Natural killer cell (primary cell): ENCODE measurements at regions not wholly inside any gene's neighbourhood (a gene's known extent, or its start where the extent isn't known, plus 50 kb on each side); places are given as distances from the start of the nearest gene placed in this dataset.

ENCODE experiments used
- ATAC-seq, 3 donors: fragments of 150-1000 bp in 2 of 3; fragments of 200-7000 bp in 1 of 3; cut with Tn5 transposase; 1 replicate in 1 of 3; 2 replicates in 2 of 3; pipeline ENCODE4 v1.10.0; 2021; ENCODE audit warnings: mild to moderate bottlenecking in 2 of 3, moderate library complexity in 2 of 3
- DNase-seq, 2 donors: peaks; one replicate each; pipeline versions ENCODE4 v3.0.0 to v3.0.0-alpha.2; 2013 to 2021; ENCODE audit warnings: mixed read lengths in 1 of 2
- H3K27ac ChIP-seq: one replicate; pipeline ENCODE4 v1.5.1; 2013; ENCODE audit warnings: mild to moderate bottlenecking, low read length
- H3K27me3 ChIP-seq: one replicate; pipeline ENCODE4 v1.6.1; 2013; ENCODE audit warnings: low read length; ENCODE audit not compliant: control insufficient read depth, insufficient read depth
- H3K36me3 ChIP-seq: one replicate; pipeline ENCODE4 v1.6.1; 2013; ENCODE audit warnings: low read length; ENCODE audit not compliant: control insufficient read depth, insufficient read depth
- H3K4me1 ChIP-seq: one replicate; pipeline ENCODE4 v1.6.1; 2013; ENCODE audit warnings: low read length; ENCODE audit not compliant: control insufficient read depth, insufficient read depth
- H3K4me3 ChIP-seq: one replicate; pipeline ENCODE4 v1.5.1; 2013; ENCODE audit warnings: low read length
- H3K9me3 ChIP-seq: one replicate; pipeline ENCODE4 v1.6.1; 2013; ENCODE audit warnings: low read length; ENCODE audit not compliant: control insufficient read depth, insufficient read depth
- H3K27ac Mint-ChIP-seq, 2 donors: one replicate each; pipeline ENCODE4 v1.8.0; 2022; ENCODE audit warnings: mild to moderate bottlenecking in 2 of 2, mixed read lengths in 2 of 2, moderate library complexity in 1 of 2
- H3K27me3 Mint-ChIP-seq, 2 donors: one replicate each; pipeline ENCODE4 v1.8.0; 2022; ENCODE audit warnings: low read depth in 2 of 2, mixed read lengths in 2 of 2
- H3K36me3 Mint-ChIP-seq: one replicate; pipeline ENCODE4 v1.8.0; 2022; ENCODE audit warnings: mixed read lengths
- H3K4me1 Mint-ChIP-seq, 2 donors: one replicate each; pipeline ENCODE4 v1.8.0; 2022; ENCODE audit warnings: mixed read lengths in 2 of 2
- H3K4me3 Mint-ChIP-seq: one replicate; pipeline ENCODE4 v1.8.0; 2022; ENCODE audit warnings: mild to moderate bottlenecking, moderate library complexity, mixed read lengths
- H3K9me3 Mint-ChIP-seq, 2 donors: one replicate each; pipeline ENCODE4 v1.8.0; 2022; ENCODE audit warnings: mixed read lengths in 2 of 2
- WGBS: methylation state at CpG from one replicate; pipeline ENCODE4 v1.1.7; 2013; ENCODE audit warnings: missing lambda C conversion rate; ENCODE audit not compliant: insufficient coverage; 5-methylcytosine and 5-hydroxymethylcytosine counted together
- intact Hi-C: fragments of 100-400 bp; cut with micrococcal nuclease; formaldehyde crosslinking; loops from one replicate; pipeline ENCODE4 v1.14.2; 2022
- TF ChIP-seq, protein P1 (sequence below): fragments of 200-600 bp; IDR thresholded peaks from one replicate; pipeline ENCODE4 v1.8.0; 2022; ENCODE audit warnings: antibody characterized with exemption

DNA sequence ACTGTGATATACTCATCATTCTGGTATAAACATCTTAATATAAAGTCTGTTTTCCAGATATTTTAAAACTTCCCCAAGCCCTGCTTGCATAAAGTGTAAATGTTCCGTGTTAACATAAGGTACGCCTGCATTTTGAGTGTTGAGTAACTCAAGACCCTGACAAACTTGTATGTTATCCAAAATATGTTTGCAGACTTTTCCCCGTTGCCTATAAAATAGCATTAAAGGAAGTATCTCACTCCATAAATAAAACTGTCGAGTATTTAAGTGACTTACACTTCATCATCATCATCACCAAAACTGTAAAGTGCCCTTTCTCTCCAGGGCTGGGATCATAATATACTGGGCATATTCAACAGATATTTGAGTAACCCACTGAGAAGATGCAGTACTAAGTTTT, 64.6 kb upstream of the TSPAN8 start:
- DNase-seq (no peak), ATAC-seq (no peak)
- TF ChIP-seq, protein P1, sequence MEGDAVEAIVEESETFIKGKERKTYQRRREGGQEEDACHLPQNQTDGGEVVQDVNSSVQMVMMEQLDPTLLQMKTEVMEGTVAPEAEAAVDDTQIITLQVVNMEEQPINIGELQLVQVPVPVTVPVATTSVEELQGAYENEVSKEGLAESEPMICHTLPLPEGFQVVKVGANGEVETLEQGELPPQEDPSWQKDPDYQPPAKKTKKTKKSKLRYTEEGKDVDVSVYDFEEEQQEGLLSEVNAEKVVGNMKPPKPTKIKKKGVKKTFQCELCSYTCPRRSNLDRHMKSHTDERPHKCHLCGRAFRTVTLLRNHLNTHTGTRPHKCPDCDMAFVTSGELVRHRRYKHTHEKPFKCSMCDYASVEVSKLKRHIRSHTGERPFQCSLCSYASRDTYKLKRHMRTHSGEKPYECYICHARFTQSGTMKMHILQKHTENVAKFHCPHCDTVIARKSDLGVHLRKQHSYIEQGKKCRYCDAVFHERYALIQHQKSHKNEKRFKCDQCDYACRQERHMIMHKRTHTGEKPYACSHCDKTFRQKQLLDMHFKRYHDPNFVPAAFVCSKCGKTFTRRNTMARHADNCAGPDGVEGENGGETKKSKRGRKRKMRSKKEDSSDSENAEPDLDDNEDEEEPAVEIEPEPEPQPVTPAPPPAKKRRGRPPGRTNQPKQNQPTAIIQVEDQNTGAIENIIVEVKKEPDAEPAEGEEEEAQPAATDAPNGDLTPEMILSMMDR, result no peak
- WGBS, result 90% methylated on average over 3 of the region's 4 CpGs
- intact Hi-C loops, result no loop called here
- H3K4me1 ChIP-seq, result no peaks in the 10 kb centered on the region
- H3K27me3 ChIP-seq, result no peaks in the 10 kb centered on the region
- Mint-ChIP-seq H3K36me3 (no peaks in the 10 kb centered on the region), H3K4me1 (no peaks in the 10 kb centered on the region), H3K9me3 (peaks cover 4 to 7% of the 10 kb centered on the region in 2 donors), H3K4me3 (no peak overlapping the region), H3K27me3 (no peaks in the 10 kb centered on the region), H3K27ac (no peak overlapping the region)
- H3K27ac ChIP-seq, result no peak overlapping the region
- no peak overlapping the region for H3K4me3 ChIP-seq
- H3K36me3 ChIP-seq, result no peaks in the 10 kb centered on the region
- H3K9me3 ChIP-seq, result peaks cover 3% of the 10 kb centered on the region

DNA sequence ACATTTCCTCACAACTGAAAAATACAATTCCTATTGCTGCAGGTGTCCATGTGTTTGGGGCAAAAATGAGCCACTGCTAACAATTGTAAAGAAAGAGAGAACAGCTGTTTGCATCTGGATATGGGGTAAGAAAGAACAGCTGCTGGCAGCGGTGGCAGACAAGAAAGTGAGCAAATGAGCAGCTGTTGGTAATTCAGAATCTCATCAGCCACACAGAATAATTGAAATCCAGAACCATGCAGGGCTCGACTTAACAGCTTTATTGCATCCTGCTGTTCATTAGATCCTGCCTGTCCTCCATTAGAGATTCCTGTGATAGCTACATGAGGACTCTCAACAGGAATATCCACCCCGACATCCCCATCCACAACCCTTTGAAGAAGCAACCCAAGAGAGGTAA, 62.5 kb upstream of the TSPAN8 start:
- no peaks in the 10 kb centered on the region for H3K4me1 ChIP-seq
- H3K27me3 Mint-ChIP-seq, result no peaks in the 10 kb centered on the region
- H3K36me3 ChIP-seq, result no peaks in the 10 kb centered on the region
- intact Hi-C loops, result no loop called here
- H3K9me3 ChIP-seq, result no peaks in the 10 kb centered on the region
- H3K4me1 Mint-ChIP-seq, result no peaks in the 10 kb centered on the region
- TF ChIP-seq, protein P1, result no peak
- H3K36me3 Mint-ChIP-seq, result no peaks in the 10 kb centered on the region
- ATAC-seq, result no peak
- no peak overlapping the region for H3K27ac ChIP-seq
- no peak for DNase-seq
- WGBS, result 87% methylated on average over 3 of the region's 3 CpGs
- no peak overlapping the region for H3K4me3 ChIP-seq
- no peak overlapping the region for H3K4me3 Mint-ChIP-seq
- H3K27me3 ChIP-seq, result no peaks in the 10 kb centered on the region
- peaks cover 4 to 9% of the 10 kb centered on the region in 2 donors for H3K9me3 Mint-ChIP-seq
- H3K27ac Mint-ChIP-seq, result no peak overlapping the region

DNA sequence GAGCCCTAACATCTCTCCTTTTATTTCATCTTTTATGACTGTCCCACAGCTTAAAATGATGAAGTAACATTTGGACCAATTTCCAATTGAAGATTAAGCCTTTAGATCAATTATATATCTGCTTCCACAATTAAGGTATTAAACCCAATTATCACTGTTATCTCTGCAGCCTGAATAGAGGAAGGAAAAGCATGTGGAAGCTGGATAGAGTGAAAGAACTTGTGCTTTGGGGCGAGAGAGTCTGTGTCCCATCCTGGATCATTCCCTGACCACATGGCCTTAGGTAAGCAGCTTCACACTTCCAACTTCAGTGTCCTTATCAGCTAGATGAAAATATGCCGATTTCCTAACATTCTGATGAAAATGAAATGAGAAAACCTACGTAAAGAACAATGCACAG, 61.4 kb upstream of the TSPAN8 start:
- H3K27me3 ChIP-seq, result no peaks in the 10 kb centered on the region
- no peak overlapping the region for H3K27ac ChIP-seq
- H3K4me1 ChIP-seq, result no peaks in the 10 kb centered on the region
- WGBS, result 80% methylated on average over 1 of the region's 3 CpGs
- H3K9me3 ChIP-seq, result no peaks in the 10 kb centered on the region
- H3K27ac Mint-ChIP-seq, result no peak overlapping the region
- DNase-seq (no peak), ATAC-seq (no peak)
- no peak overlapping the region for H3K4me3 Mint-ChIP-seq
- no peaks in the 10 kb centered on the region for H3K4me1 Mint-ChIP-seq
- no peaks in the 10 kb centered on the region for H3K36me3 Mint-ChIP-seq
- no peaks in the 10 kb centered on the region for H3K36me3 ChIP-seq
- no peaks in the 10 kb centered on the region for H3K27me3 Mint-ChIP-seq
- no peak overlapping the region for H3K4me3 ChIP-seq
- TF ChIP-seq, protein P1, result no peak
- peaks cover 1 to 4% of the 10 kb centered on the region in 2 donors for H3K9me3 Mint-ChIP-seq
- intact Hi-C loops, result no loop called here

DNA sequence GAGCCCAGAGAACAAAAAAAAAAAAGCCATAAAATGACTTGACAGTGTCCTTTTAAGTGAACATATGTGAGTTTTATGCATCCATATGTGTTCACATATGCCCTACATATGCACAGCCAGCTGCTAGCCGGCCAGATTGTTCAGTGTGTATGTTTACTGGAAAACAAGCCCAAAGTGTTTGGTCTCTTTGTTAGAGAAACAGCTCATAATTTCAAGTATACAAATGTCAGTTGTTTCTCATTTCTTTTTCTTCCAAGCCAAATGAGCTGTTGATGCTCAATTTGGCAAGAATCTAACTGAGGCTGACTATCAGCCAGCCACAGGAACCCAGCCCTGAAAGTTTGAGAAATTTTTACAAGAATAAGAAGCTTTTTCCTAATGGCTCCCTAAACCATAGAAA, 60.8 kb upstream of the TSPAN8 start:
- H3K4me3 Mint-ChIP-seq, result no peak overlapping the region
- Histone ChIP-seq H3K27me3 (no peaks in the 10 kb centered on the region), H3K9me3 (no peaks in the 10 kb centered on the region), H3K27ac (no peak overlapping the region), H3K4me3 (no peak overlapping the region), H3K36me3 (no peaks in the 10 kb centered on the region), H3K4me1 (no peaks in the 10 kb centered on the region)
- no peaks in the 10 kb centered on the region for H3K36me3 Mint-ChIP-seq
- no peaks in the 10 kb centered on the region for H3K27me3 Mint-ChIP-seq
- no peak overlapping the region for H3K27ac Mint-ChIP-seq
- WGBS, result no CpG with 5 or more reads among the region's 1 CpG
- no peaks in the 10 kb centered on the region for H3K4me1 Mint-ChIP-seq
- intact Hi-C loops, result no loop called here
- TF ChIP-seq, protein P1, result no peak
- DNase-seq (no peak), ATAC-seq (no peak)
- H3K9me3 Mint-ChIP-seq, result peaks cover 0 to 2% of the 10 kb centered on the region in 2 donors
